H1 (cell line): ENCODE measurements at regions not wholly inside any gene's neighbourhood (a gene's known extent, or its start where the extent isn't known, plus 50 kb on each side); places are given as distances from the start of the nearest gene placed in this dataset.

ENCODE experiments used
- CTCF ChIA-PET: fragments of 300-600 bp; sonication (Branson Sonifier 250); formaldehyde crosslinking; loops from one replicate; lab custom pipeline; 2021; ENCODE audit not compliant: partially characterized antibody; lab: Charles Lee
- POLR2A ChIA-PET: fragments of 300-600 bp; sonication (Branson Sonifier 250); formaldehyde crosslinking; loops from one replicate; lab custom pipeline; 2021; ENCODE audit warnings: inconsistent platforms; ENCODE audit not compliant: partially characterized antibody; lab: Charles Lee
- DNase-seq, 2 experiments: peaks; one replicate each; pipeline versions ENCODE4 v3.0.0 to v3.0.0-alpha.2; 2010 to 2022; ENCODE audit warnings: low spot score in 2 of 2, low read depth in 1 of 2, mixed read lengths in 1 of 2
- FAIRE-seq: peaks from 2 replicates; lab custom pipeline; 2011; peaks lifted over from hg19 to GRCh38; lab: Jason Lieb, UNC
- H2AFZ ChIP-seq: 2 replicates; pipeline ENCODE4 v1.8.1; 2012; ENCODE audit warnings: low read length, inconsistent platforms
- H2AK5ac ChIP-seq: 2 replicates; pipeline ENCODE4 v1.6.1; 2013; ENCODE audit warnings: low read depth, low read length
- H2BK120ac ChIP-seq: replicated peaks from 2 replicates; pipeline ENCODE3; 2013; ENCODE audit warnings: low read depth, low read length, inconsistent platforms
- H2BK12ac ChIP-seq: 2 replicates; pipeline ENCODE4 v1.6.1; 2013; ENCODE audit warnings: low read depth, low read length
- H2BK15ac ChIP-seq: 2 replicates; pipeline ENCODE4 v1.6.1; 2013; ENCODE audit warnings: low read length
- H2BK20ac ChIP-seq: 2 replicates; pipeline ENCODE4 v1.6.1; 2013; ENCODE audit warnings: low read length
- H2BK5ac ChIP-seq: 2 replicates; pipeline ENCODE4 v1.6.1; 2013; ENCODE audit warnings: low read depth, low read length
- H3K14ac ChIP-seq: 2 replicates; pipeline ENCODE4 v1.6.1; 2013; ENCODE audit warnings: inconsistent platforms; ENCODE audit not compliant: insufficient read length
- H3K18ac ChIP-seq: 2 replicates; pipeline ENCODE4 v1.6.1; 2013; ENCODE audit warnings: low read length; ENCODE audit errors: extremely low read depth
- H3K23ac ChIP-seq: 2 replicates; pipeline ENCODE4 v1.6.1; 2013; ENCODE audit warnings: inconsistent platforms; ENCODE audit not compliant: insufficient read length
- H3K23me2 ChIP-seq: 2 replicates; pipeline ENCODE4 v1.6.1; 2013; ENCODE audit warnings: low read depth, low read length
- H3K27ac ChIP-seq: 2 replicates; pipeline ENCODE4 v1.6.1; 2011; ENCODE audit warnings: low read depth, low read length, inconsistent platforms
- H3K27me3 ChIP-seq, 4 experiments: replicated peaks in 1 of 4; 1 replicate in 1 of 4; 2 replicates in 3 of 4; pipeline versions ENCODE4 v1.6.1 to v1.8.1; 2011 to 2013; ENCODE audit warnings: low read length in 3 of 4, mild to moderate bottlenecking in 3 of 4, inconsistent platforms in 2 of 4, mixed read lengths in 2 of 4, moderate library complexity in 1 of 4; ENCODE audit not compliant: control insufficient read depth in 3 of 4, insufficient read depth in 3 of 4; ENCODE audit errors: extremely low read depth in 1 of 4
- H3K36me3 ChIP-seq, 4 experiments: 2 replicates each; pipeline versions ENCODE4 v1.6.1 to v1.8.1; 2011 to 2013; ENCODE audit warnings: mild to moderate bottlenecking in 4 of 4, low read length in 3 of 4, moderate library complexity in 2 of 4, control low read depth in 1 of 4, inconsistent platforms in 1 of 4; ENCODE audit not compliant: insufficient read depth in 4 of 4, control insufficient read depth in 2 of 4
- H3K4ac ChIP-seq: replicated peaks from 2 replicates; pipeline ENCODE3; 2013; ENCODE audit warnings: low read length, low read depth, mixed read lengths, inconsistent platforms; ENCODE audit not compliant: insufficient read length
- H3K4me1 ChIP-seq, 4 experiments: replicated peaks in 1 of 4; 1 replicate in 1 of 4; 2 replicates in 3 of 4; pipeline versions ENCODE4 v1.6.1 to v1.8.1; 2011 to 2013; ENCODE audit warnings: low read length in 3 of 4, inconsistent platforms in 2 of 4, mixed read lengths in 1 of 4; ENCODE audit not compliant: insufficient read depth in 4 of 4, control insufficient read depth in 3 of 4
- H3K4me2 ChIP-seq, 2 experiments: 2 replicates each; pipeline versions ENCODE4 v1.6.1 to v1.8.1; 2011 to 2013; ENCODE audit warnings: low read depth in 2 of 2, low read length in 2 of 2, control low read depth in 1 of 2, inconsistent platforms in 1 of 2, mild to moderate bottlenecking in 1 of 2; ENCODE audit not compliant: insufficient read depth in 1 of 2
- H3K4me3 ChIP-seq, 4 experiments: fragments of 200-600, 300-600 bp in 1 of 4; sonication (generic), shearing (Covaris generic), sonication (Bioruptor Twin) in 1 of 4; 2 replicates each; pipeline versions ENCODE4 v1.5.1 to v1.8.1; 2011 to 2016; ENCODE audit warnings: low read length in 4 of 4, low read depth in 3 of 4, control low read depth in 2 of 4, inconsistent platforms in 2 of 4, mild to moderate bottlenecking in 2 of 4, mixed read lengths in 1 of 4, moderate library complexity in 1 of 4; ENCODE audit not compliant: insufficient read depth in 2 of 4; ENCODE audit errors: extremely low read depth in 1 of 4
- H3K56ac ChIP-seq: replicated peaks from 2 replicates; pipeline ENCODE3; 2013; ENCODE audit warnings: low read depth, mild to moderate bottlenecking, mixed read lengths, low read length, inconsistent platforms; ENCODE audit not compliant: insufficient read length
- H3K79me1 ChIP-seq: 2 replicates; pipeline ENCODE4 v1.6.1; 2013; ENCODE audit warnings: low read depth, low read length, control low read depth
- H3K79me2 ChIP-seq, 2 experiments: 2 replicates each; pipeline versions ENCODE4 v1.6.1 to v1.8.1; 2012 to 2013; ENCODE audit warnings: low read length in 2 of 2, mild to moderate bottlenecking in 2 of 2, inconsistent platforms in 1 of 2; ENCODE audit not compliant: insufficient read depth in 2 of 2, control insufficient read depth in 1 of 2
- H3K9ac ChIP-seq, 4 experiments: replicated peaks in 1 of 4; 1 replicate in 1 of 4; 2 replicates in 3 of 4; pipeline versions ENCODE4 v1.6.1 to v1.8.1; 2011 to 2013; ENCODE audit warnings: low read depth in 3 of 4, low read length in 3 of 4, control low read depth in 2 of 4, mild to moderate bottlenecking in 2 of 4, moderate library complexity in 2 of 4, inconsistent platforms in 1 of 4; ENCODE audit errors: extremely low read depth in 1 of 4
- H3K9me3 ChIP-seq, 2 experiments: 2 replicates each; pipeline versions ENCODE4 v1.6.1 to v1.8.1; 2012 to 2013; ENCODE audit warnings: mild to moderate bottlenecking in 2 of 2, moderate library complexity in 2 of 2, control low read depth in 1 of 2, inconsistent platforms in 1 of 2, low read depth in 1 of 2, low read length in 1 of 2, mixed read lengths in 1 of 2; ENCODE audit not compliant: insufficient read depth in 2 of 2
- H4K20me1 ChIP-seq, 2 experiments: replicated peaks in 1 of 2; 2 replicates each; pipeline versions ENCODE3 to v1.8.1; 2011 to 2013; ENCODE audit warnings: inconsistent platforms in 2 of 2, low read length in 2 of 2, mild to moderate bottlenecking in 1 of 2; ENCODE audit not compliant: insufficient read depth in 2 of 2, control insufficient read depth in 1 of 2
- H4K5ac ChIP-seq: 2 replicates; pipeline ENCODE4 v1.6.1; 2013; ENCODE audit warnings: low read length, low read depth, mixed read lengths, inconsistent platforms; ENCODE audit not compliant: insufficient read length
- H4K8ac ChIP-seq: 2 replicates; pipeline ENCODE4 v1.8.0; 2013; ENCODE audit warnings: mild to moderate bottlenecking, moderate library complexity, low read length, inconsistent platforms; ENCODE audit not compliant: insufficient read depth; ENCODE audit errors: extremely low read depth
- H4K91ac ChIP-seq: replicated peaks from 2 replicates; pipeline ENCODE3; 2013; ENCODE audit warnings: low read length, mixed read lengths, inconsistent platforms; ENCODE audit not compliant: insufficient read length
- CREB1 ChIP-seq: IDR thresholded peaks from 2 replicates; pipeline ENCODE4 v1.6.1; 2012; ENCODE audit warnings: inconsistent platforms
- FOSL1 ChIP-seq: IDR thresholded peaks from 2 replicates; pipeline ENCODE4 v1.6.1; 2011; ENCODE audit warnings: mild to moderate bottlenecking, low read depth, low read length, moderate library complexity; ENCODE audit not compliant: insufficient read depth
- PHF8 ChIP-seq: fragments of 200-600 bp; sonication (generic); conservative IDR thresholded peaks from 2 replicates; pipeline ENCODE4 v1.7.1; 2012; ENCODE audit warnings: low read depth, mild to moderate bottlenecking, inconsistent platforms, low read length, moderate library complexity
- POLR2AphosphoS5 ChIP-seq: IDR thresholded peaks from 2 replicates; pipeline ENCODE4 v1.6.1; 2011; ENCODE audit warnings: low read depth, low read length
- SAP30 ChIP-seq: fragments of 300-600 bp; sonication (generic); IDR thresholded peaks from 2 replicates; pipeline ENCODE4 v1.7.1; 2012; ENCODE audit warnings: low read length, moderate library complexity, mild to moderate bottlenecking, inconsistent platforms; ENCODE audit not compliant: insufficient read depth, insufficient replicate concordance
- SIN3A ChIP-seq, 2 experiments: IDR thresholded peaks in 1 of 2; conservative IDR thresholded peaks in 1 of 2; 2 replicates each; pipeline ENCODE4 v1.6.1; 2011 to 2012; ENCODE audit warnings: low read length in 2 of 2, improper control_type of control experiment in 1 of 2, low read depth in 1 of 2, mild to moderate bottlenecking in 1 of 2
- SIX5 ChIP-seq: IDR thresholded peaks from 2 replicates; pipeline ENCODE4 v1.6.1; 2011; ENCODE audit warnings: mild to moderate bottlenecking, low read depth, low read length
- TEAD4 ChIP-seq: IDR thresholded peaks from 2 replicates; pipeline ENCODE4 v1.6.1; 2012; ENCODE audit warnings: low read depth, low read length, inconsistent platforms, mixed read lengths
- WGBS, 2 experiments: shearing (Covaris generic) in 1 of 2; methylation state at CpG; one replicate each; pipeline versions ENCODE4 v1.1.6 to v1.1.7; 2013 to 2015; ENCODE audit warnings: low lambda C conversion rate in 2 of 2, mixed read lengths in 2 of 2, inconsistent platforms in 1 of 2, low coverage in 1 of 2, missing lambda C conversion rate in 1 of 2; ENCODE audit not compliant: insufficient replicate concordance in 2 of 2, insufficient coverage in 1 of 2, insufficient read length in 1 of 2; ENCODE audit errors: extremely low coverage in 1 of 2, missing lambda C conversion rate in 1 of 2; 5-methylcytosine and 5-hydroxymethylcytosine counted together

DNA sequence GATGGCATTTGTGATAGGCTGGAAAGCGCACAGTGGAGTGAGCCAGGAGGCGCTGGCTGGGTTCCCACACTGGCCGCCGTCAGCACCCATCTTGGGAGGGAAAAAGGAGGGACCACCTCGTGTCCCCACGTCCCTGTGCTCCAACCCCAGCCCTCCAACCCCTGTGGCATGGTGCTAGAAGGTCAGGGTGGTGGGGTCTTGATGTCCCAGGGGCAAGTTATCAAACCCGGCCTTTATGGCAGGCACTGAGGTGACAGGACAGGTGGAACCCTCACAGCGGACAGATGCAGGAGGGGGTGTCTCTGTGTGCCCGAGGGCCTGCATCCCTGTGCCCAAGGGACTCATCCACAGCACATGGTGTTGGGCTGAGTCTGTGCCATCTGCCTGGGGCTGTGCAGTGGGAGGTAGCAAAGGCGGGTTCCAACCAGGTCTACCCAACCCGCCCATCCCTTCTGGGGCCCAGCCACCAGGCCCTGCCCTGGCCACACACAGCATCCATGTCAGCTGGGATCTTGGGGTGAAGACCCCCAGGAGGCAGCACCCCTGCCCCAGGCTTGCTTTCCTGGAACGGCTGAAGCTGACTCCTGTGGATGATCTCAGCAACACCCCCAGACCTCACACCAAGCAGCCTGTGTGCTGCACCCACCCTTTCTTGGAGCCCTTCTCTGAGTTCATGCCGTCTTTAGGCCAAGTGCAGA is 246.1 kb downstream of the NDUFA10 start:
- Histone ChIP-seq H3K27me3 (no peaks in the 10 kb centered on the region), H2BK15ac (no peak overlapping the region), H3K56ac (no peak overlapping the region), H3K14ac (no peak overlapping the region), H3K79me2 (no peaks in the 10 kb centered on the region), H2BK20ac (no peak overlapping the region), H3K4me3 (no peak overlapping the region), H4K20me1 (no peaks in the 10 kb centered on the region), H3K23me2 (no peaks in the 10 kb centered on the region; the same call in 1 of the 2 replicates), H4K91ac (no peak overlapping the region), H4K8ac (peak overlapping the region; percentile 3; the same call in 1 of the 2 replicates), H3K4me2 (no peak overlapping the region), H3K18ac (no peak overlapping the region), H3K4me1 (no peaks in the 10 kb centered on the region), H3K4ac (no peak overlapping the region), H3K79me1 (no peaks in the 10 kb centered on the region), H2BK12ac (no peak overlapping the region), H3K36me3 (no peaks in the 10 kb centered on the region), H2AFZ (no peak overlapping the region; the same call in 1 of the 2 replicates), H3K27ac (no peak overlapping the region), H3K9ac (no peak overlapping the region), H2BK120ac (no peak overlapping the region), H4K5ac (no peak overlapping the region), H2BK5ac (no peak overlapping the region), H3K23ac (no peak overlapping the region), H2AK5ac (no peak overlapping the region), H3K9me3 (no peaks in the 10 kb centered on the region; a peak in 1 of 4 replicates)
- 87% methylated on average over 8 of the region's 13 CpGs; no CpG with 5 or more reads in 1 of the 2 experiments for WGBS, 2 experiments
- DNase-seq: no peak
- CTCF ChIA-PET: no interaction called here
- TF ChIP-seq SAP30 (no peak), PHF8 (no peak), TEAD4 (no peak), POLR2AphosphoS5 (no peak), SIX5 (no peak), CREB1 (no peak), SIN3A (conservative IDR thresholded peaks at IDR 0.05 in 1 of 2, IDR thresholded peaks at IDR 0.05 in 1 of 2; ENCODE audit: low read depth in 1 of 2, low read length in 2 of 2) (no peak), FOSL1 (no peak)
- no peak for FAIRE-seq
- POLR2A ChIA-PET: no interaction called here
